HUES64 (cell line): ENCODE measurements at regions not wholly inside any gene's neighbourhood (a gene's known extent, or its start where the extent isn't known, plus 50 kb on each side); places are given as distances from the start of the nearest gene placed in this dataset.

Experiments
- H3K27ac ChIP-seq: 2 replicates; pipeline ENCODE4 v1.7.0; 2013; ENCODE audit warnings: low read depth, low read length, inconsistent platforms
- H3K27me3 ChIP-seq: 2 replicates; pipeline ENCODE4 v1.6.1; 2013; ENCODE audit warnings: mild to moderate bottlenecking, low read length; ENCODE audit not compliant: insufficient read depth
- H3K36me3 ChIP-seq: 2 replicates; pipeline ENCODE4 v1.6.1; 2013; ENCODE audit warnings: mild to moderate bottlenecking, low read length; ENCODE audit not compliant: insufficient read depth
- H3K4me1 ChIP-seq: 2 replicates; pipeline ENCODE4 v1.6.1; 2013; ENCODE audit warnings: mild to moderate bottlenecking, low read length, moderate library complexity; ENCODE audit not compliant: insufficient read depth
- H3K4me3 ChIP-seq: 2 replicates; pipeline ENCODE4 v1.5.1; 2013; ENCODE audit warnings: mild to moderate bottlenecking, low read length, moderate library complexity
- H3K9ac ChIP-seq: 2 replicates; pipeline ENCODE4 v1.6.1; 2013; ENCODE audit warnings: mild to moderate bottlenecking, low read depth, low read length
- H3K9me3 ChIP-seq: 2 replicates; pipeline ENCODE4 v1.6.1; 2013; ENCODE audit warnings: low read depth, low read length; ENCODE audit not compliant: insufficient read depth
- WGBS: fragments of 150-250, 120-280 bp; methylation state at CpG from one replicate; pipeline ENCODE4 v1.1.7; 2013; ENCODE audit warnings: missing lambda C conversion rate; 5-methylcytosine and 5-hydroxymethylcytosine counted together

DNA sequence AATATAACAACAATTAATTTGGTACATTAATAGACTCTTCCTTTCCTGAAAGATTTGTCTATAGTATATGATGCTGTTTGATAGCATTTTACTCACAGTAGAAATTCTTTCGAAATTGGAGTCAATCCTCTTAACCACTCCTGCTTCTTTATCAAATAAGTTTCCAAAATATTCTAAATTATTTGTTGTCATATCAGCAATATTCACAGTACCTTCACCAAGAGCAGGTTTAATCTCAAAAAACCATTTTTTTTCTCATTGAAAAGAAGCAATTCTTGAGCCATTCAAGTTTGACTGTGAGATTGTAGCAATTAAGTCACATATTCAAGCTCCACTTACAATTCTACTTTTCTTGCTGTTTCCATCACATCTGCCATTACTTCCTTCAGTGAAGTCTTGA is 83.5 kb upstream of the PRR16 start:
- 0 out of 2 replicates have a peak, but pooled peaks cover 16% of the 10 kb centered on the region for H3K9me3 ChIP-seq
- no peak overlapping the region for H3K9ac ChIP-seq
- H3K27ac ChIP-seq: no peak overlapping the region
- no peaks in the 10 kb centered on the region for H3K27me3 ChIP-seq
- H3K4me1 ChIP-seq: no peaks in the 10 kb centered on the region
- WGBS: 86% methylated on average over 1 of the region's 1 CpG
- H3K4me3 ChIP-seq: no peak overlapping the region
- H3K36me3 ChIP-seq: no peaks in the 10 kb centered on the region

- no peak overlapping the region for H3K9ac ChIP-seq
- no peak overlapping the region for H3K27ac ChIP-seq
- no peaks in the 10 kb centered on the region for H3K36me3 ChIP-seq
- H3K4me3 ChIP-seq: no peak overlapping the region
- H3K9me3 ChIP-seq: 0 out of 2 replicates have a peak, but pooled peaks cover 15% of the 10 kb centered on the region
- no CpG with 5 or more reads among the region's 2 CpGs for WGBS
- H3K27me3 ChIP-seq: no peaks in the 10 kb centered on the region
- H3K4me1 ChIP-seq: no peaks in the 10 kb centered on the region
Measured at GRCh38 chr5:120382833-120383232, 81.3 kb upstream of the PRR16 start.

DNA sequence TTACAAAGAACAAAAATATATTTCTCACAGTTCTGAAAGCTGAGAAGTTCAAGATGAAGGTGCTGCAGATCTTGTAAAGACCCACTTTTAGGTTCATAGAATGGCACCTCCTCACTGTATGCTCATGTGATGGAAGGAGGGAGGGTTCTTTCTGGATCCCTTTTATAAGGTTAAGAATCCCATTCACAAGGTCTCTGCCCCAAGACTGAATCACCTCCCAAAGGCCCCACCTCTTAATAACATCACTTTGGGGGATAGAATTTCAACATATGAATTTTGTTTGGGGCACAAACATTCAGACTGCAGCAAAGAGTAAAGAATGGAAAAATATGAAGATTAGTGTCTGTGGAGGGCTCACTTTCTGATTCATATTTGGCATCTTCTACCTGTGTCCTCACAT is 77.1 kb upstream of the PRR16 start:
- H3K9ac ChIP-seq: no peak overlapping the region
- H3K27ac ChIP-seq: no peak overlapping the region
- no peak overlapping the region for H3K4me3 ChIP-seq
- no peaks in the 10 kb centered on the region for H3K27me3 ChIP-seq
- no peaks in the 10 kb centered on the region for H3K9me3 ChIP-seq
- no peaks in the 10 kb centered on the region for H3K4me1 ChIP-seq
- no peaks in the 10 kb centered on the region for H3K36me3 ChIP-seq

GRCh38 chr5:120388016-120388781 is 75.9 kb upstream of the PRR16 start:
- Histone ChIP-seq H3K4me3 (no peak overlapping the region), H3K9me3 (no peaks in the 10 kb centered on the region), H3K4me1 (no peaks in the 10 kb centered on the region), H3K9ac (no peak overlapping the region), H3K27ac (no peak overlapping the region), H3K27me3 (no peaks in the 10 kb centered on the region), H3K36me3 (no peaks in the 10 kb centered on the region)
- WGBS: no CpG with 5 or more reads among the region's 1 CpG

GRCh38 chr5:120394259-120394658 is 69.8 kb upstream of the PRR16 start:
- Histone ChIP-seq H3K9me3 (peaks cover 5% of the 10 kb centered on the region; the same call in 1 of the 2 replicates), H3K27ac (no peak overlapping the region), H3K4me3 (no peak overlapping the region), H3K36me3 (no peaks in the 10 kb centered on the region), H3K27me3 (no peaks in the 10 kb centered on the region), H3K4me1 (no peaks in the 10 kb centered on the region), H3K9ac (no peak overlapping the region)

DNA sequence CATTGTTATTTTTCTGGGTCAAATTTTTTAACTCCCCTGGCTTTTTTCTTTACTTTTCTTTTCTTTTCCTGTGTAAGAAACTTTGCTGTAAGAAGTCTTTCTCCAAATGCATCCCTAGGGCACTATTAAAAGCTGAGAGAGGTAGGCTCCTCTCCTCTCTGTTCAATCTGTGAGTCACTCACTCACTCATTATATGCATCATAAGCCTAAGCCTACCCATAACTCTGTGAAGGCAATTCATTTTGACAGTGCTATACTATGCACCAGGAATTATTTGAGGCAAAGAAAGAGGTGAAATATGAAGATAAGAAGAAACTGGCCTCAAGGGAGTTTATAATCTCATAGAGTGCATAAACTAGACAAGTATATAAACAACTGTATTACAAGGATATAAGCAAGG is 67.9 kb upstream of the PRR16 start:
- Histone ChIP-seq H3K36me3 (no peaks in the 10 kb centered on the region), H3K9me3 (peaks cover 18% of the 10 kb centered on the region), H3K4me1 (no peaks in the 10 kb centered on the region), H3K27me3 (no peaks in the 10 kb centered on the region), H3K9ac (no peak overlapping the region), H3K27ac (no peak overlapping the region), H3K4me3 (no peak overlapping the region)

DNA sequence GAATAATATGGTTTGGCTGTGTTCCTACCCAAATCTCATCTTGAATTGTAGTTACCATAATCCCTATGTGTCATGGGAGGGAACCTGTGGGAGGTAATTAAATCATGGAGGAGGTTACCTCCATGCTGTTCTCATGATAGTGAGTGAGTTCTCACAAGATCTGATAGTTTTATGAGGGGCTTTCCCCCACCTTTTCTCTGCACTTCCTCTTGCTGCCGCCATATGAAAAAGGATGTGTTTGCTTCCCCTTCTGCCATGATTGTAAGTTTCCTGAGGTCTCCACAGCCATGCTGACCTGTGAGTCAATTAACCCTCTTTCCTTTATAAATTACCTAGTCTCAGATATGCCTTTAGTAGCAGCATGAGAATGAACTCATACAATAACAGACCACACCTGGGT is 63.7 kb upstream of the PRR16 start:
- H3K4me3 ChIP-seq: no peak overlapping the region

DNA sequence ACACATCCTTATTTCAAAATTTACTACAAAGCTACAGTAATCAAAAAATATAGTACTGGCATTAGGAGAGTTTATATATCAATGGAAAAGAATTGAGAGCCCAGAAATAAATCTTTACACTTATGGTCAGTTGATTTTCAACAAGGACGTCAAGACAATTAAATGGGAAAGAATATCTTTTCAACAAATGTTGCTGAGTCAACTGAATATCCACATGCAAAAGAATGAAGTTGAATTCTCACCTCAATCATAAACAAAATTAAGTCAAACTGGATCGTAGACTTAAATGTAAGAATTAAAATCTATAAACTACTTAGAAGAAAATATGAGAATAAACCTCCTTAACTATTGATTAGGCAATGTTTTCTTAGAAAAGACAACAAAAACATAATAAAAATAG is 61.5 kb upstream of the PRR16 start:
- no peak overlapping the region for H3K4me3 ChIP-seq
- no peak overlapping the region for H3K9ac ChIP-seq
- no peaks in the 10 kb centered on the region for H3K4me1 ChIP-seq
- H3K36me3 ChIP-seq: no peaks in the 10 kb centered on the region
- no peak overlapping the region for H3K27ac ChIP-seq
- H3K9me3 ChIP-seq: peaks cover 30% of the 10 kb centered on the region
- 100% methylated on average over 1 of the region's 2 CpGs for WGBS
- H3K27me3 ChIP-seq: no peaks in the 10 kb centered on the region

More for the DNA sequence above, 63.7 kb upstream of the PRR16 start:
- WGBS: 81% methylated on average over 1 of the region's 1 CpG
- no peaks in the 10 kb centered on the region for H3K36me3 ChIP-seq
- H3K4me1 ChIP-seq: no peaks in the 10 kb centered on the region
- no peaks in the 10 kb centered on the region for H3K27me3 ChIP-seq
- peaks cover 20% of the 10 kb centered on the region for H3K9me3 ChIP-seq
- no peak overlapping the region for H3K27ac ChIP-seq
- no peak overlapping the region for H3K9ac ChIP-seq

DNA sequence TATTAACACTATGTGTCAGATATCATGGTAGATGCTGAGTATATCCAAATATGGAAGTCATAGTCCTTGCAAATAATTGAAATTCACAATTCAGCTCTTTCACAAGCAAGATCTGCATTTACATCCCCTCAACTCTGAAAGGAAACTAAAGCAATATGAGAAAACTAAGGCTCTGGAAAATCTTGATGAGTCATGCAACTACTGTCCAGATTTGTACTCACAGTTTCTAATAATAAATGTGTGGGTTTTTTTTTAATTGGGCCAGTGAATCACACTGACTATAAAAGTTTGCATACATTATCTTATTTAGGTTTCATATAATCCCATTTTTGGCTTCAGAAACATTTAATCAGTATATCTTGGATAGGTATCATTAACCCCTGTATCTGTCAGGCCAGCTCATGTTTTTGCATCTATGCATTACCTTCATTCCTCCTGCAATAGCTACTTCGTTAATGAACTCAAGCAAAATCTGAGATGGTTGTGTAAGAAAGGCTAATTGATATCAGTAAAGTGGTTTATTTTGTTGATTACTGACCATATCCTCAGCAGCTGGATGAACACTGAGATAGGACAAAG is 58.7 kb upstream of the PRR16 start:
- Histone ChIP-seq H3K4me3 (no peak overlapping the region), H3K9ac (no peak overlapping the region), H3K27me3 (no peaks in the 10 kb centered on the region), H3K9me3 (peaks cover 15% of the 10 kb centered on the region), H3K36me3 (no peaks in the 10 kb centered on the region), H3K27ac (no peak overlapping the region), H3K4me1 (no peaks in the 10 kb centered on the region)
- WGBS: 100% methylated on average over 1 of the region's 1 CpG

GRCh38 chr5:120405923-120406322 is 58.2 kb upstream of the PRR16 start:
- H3K27ac ChIP-seq: no peak overlapping the region
- H3K9me3 ChIP-seq: peaks cover 12% of the 10 kb centered on the region
- H3K36me3 ChIP-seq: no peaks in the 10 kb centered on the region
- H3K9ac ChIP-seq: no peak overlapping the region
- no peaks in the 10 kb centered on the region for H3K27me3 ChIP-seq
- H3K4me3 ChIP-seq: no peak overlapping the region
- no peaks in the 10 kb centered on the region for H3K4me1 ChIP-seq

DNA sequence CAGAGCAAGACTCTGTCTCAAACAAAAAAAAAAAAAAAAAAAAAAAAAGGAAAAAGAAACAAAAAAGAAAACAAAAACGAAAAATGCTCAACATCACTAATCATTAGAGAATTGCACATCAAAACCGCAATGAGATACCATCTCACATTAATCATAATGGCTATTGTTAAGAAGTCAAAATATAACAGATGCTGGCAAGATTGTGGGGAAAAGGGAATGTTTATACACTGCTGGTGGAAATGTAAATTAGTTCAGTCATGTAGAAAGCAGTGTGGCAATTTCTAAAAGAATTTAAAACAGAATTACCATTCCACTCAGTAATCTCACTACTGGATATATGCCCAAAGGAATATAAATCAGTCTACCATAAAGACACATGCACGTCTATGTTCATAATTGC is 50.4 kb upstream of the PRR16 start:
- WGBS: 100% methylated on average over 1 of the region's 3 CpGs
- Histone ChIP-seq H3K9me3 (no peaks in the 10 kb centered on the region; the same call in 1 of the 2 replicates), H3K9ac (no peak overlapping the region), H3K4me1 (no peaks in the 10 kb centered on the region), H3K36me3 (no peaks in the 10 kb centered on the region), H3K4me3 (no peak overlapping the region), H3K27ac (no peak overlapping the region), H3K27me3 (no peaks in the 10 kb centered on the region)
